ENCODE measurements at regions not wholly inside any gene's neighbourhood (a gene's known extent, or its start where the extent isn't known, plus 50 kb on each side); places are given as distances from the start of the nearest gene placed in this dataset.
A peak's percentile ranks its signal among the peaks of the same experiment; 100 is the strongest.

DNA sequence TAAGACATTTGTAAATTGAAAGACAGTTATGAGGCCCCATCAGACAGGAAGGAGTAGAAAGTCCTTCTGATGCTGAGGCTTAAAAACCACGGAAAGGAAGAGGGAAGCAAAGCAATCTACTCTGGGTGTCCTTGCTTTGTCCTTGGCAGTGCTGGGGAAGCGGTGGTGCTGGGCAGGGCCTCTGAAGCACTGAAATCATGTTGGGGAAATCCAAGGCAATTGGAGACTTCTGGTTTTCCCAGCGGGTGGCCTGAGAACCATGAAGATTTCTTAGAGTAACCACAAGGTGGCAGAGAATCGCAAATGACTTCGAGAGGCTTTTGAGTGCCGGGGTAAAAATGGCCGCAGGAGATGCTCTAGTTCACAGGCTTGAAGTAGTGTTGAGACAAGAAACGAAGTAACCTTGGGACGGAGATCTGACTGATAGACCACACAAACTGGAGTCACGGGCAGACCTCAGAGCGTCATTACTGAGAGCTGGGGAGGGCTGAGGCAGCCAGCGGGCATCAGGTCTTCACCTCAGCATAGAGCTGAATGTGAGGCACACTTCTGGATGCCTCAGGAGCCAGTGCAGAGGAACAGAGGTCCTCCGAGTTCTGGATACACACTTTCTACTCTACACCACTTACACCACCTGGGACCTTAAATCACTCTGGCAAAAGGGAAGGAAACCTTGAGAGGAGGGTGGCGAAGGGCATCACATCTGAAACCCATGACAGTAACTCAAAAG, 130.7 kb upstream of the GPRIN3 start:
- Histone ChIP-seq H2BK120ac (ENCODE audit: low read depth, low read length) (no peak overlapping the region), H2BK5ac (ENCODE audit: low read length) (no peak overlapping the region), H4K8ac (ENCODE audit: low read depth, low read length) (no peak overlapping the region), H3K27me3 (ENCODE audit: control insufficient read depth in 3 of 3, insufficient read depth in 3 of 3, low read depth in 1 of 3, low read length in 3 of 3) (no peaks in the 10 kb centered on the region), H2BK12ac (ENCODE audit: low read length) (no peak overlapping the region), H2AFZ (ENCODE audit: low read length) (peak overlapping the region; percentile 51), H3K27ac (replicated peaks; ENCODE audit: low read length) (no peak overlapping the region), H3K4me2 (ENCODE audit: insufficient read depth, low read length, poor library complexity, severe bottlenecking) (no peak overlapping the region), H3K4me3 (ENCODE audit: low read length in 2 of 2) (no peak overlapping the region), H3K4ac (ENCODE audit: low read length) (peak overlapping the region; percentile 76), H3K79me1 (ENCODE audit: low read depth, low read length) (no peaks in the 10 kb centered on the region), H2BK15ac (ENCODE audit: low read length) (no peak overlapping the region), H3K9me3 (replicated peaks in 1 of 2; ENCODE audit: control insufficient read depth in 2 of 2, insufficient read depth in 1 of 2, low read depth in 1 of 2, low read length in 2 of 2) (peaks cover 0 to 2% of the 10 kb centered on the region in 2 donors), H3K23ac (ENCODE audit: low read depth, low read length, poor library complexity) (no peak overlapping the region), H3K4me1 (ENCODE audit: control insufficient read depth in 2 of 2, insufficient read depth in 1 of 2, low read depth in 1 of 2, low read length in 2 of 2) (no peaks in the 10 kb centered on the region), H3K36me3 (replicated peaks in 1 of 2; ENCODE audit: control insufficient read depth in 2 of 2, insufficient read depth in 2 of 2, low read length in 2 of 2) (no peaks in the 10 kb centered on the region), H3K18ac (ENCODE audit: low read length) (peak overlapping the region; percentile 80), H3K9ac (ENCODE audit: low read depth, low read length, poor library complexity) (no peak overlapping the region), H3K14ac (ENCODE audit: low read length) (no peak overlapping the region), H2AK5ac (ENCODE audit: low read depth, low read length) (peak overlapping the region; percentile 84), H4K91ac (ENCODE audit: low read depth, low read length, poor library complexity) (peak overlapping the region; percentile 3)
- WGBS, 2 donors (ENCODE audit: extremely low coverage in 2 of 2, insufficient read length in 2 of 2, insufficient replicate concordance in 1 of 2), result no CpG with 5 or more reads among the region's 14 CpGs
- DNase-seq (ENCODE audit: low spot score), result no peak

GRCh38 chr4:89434364-89434988, 126.9 kb upstream of the GPRIN3 start:
- WGBS, 2 donors (ENCODE audit: extremely low coverage in 2 of 2, insufficient read length in 2 of 2, insufficient replicate concordance in 1 of 2), result no CpG with 5 or more reads among the region's 3 CpGs
- no peak overlapping the region for H2BK15ac ChIP-seq (ENCODE audit: low read length)
- no peak overlapping the region for H2BK5ac ChIP-seq (ENCODE audit: low read length)
- no peaks in the 10 kb centered on the region for H3K79me1 ChIP-seq (ENCODE audit: low read depth, low read length)
- H3K9me3 ChIP-seq (replicated peaks in 1 of 2; ENCODE audit: control insufficient read depth in 2 of 2, insufficient read depth in 1 of 2, low read depth in 1 of 2, low read length in 2 of 2), result peaks cover 0 to 4% of the 10 kb centered on the region in 2 donors
- no peak for DNase-seq (ENCODE audit: low spot score)
- no peaks in the 10 kb centered on the region for H3K4me1 ChIP-seq (ENCODE audit: control insufficient read depth in 2 of 2, insufficient read depth in 1 of 2, low read depth in 1 of 2, low read length in 2 of 2)
- H2BK120ac ChIP-seq (ENCODE audit: low read depth, low read length), result no peak overlapping the region
- H3K23ac ChIP-seq (ENCODE audit: low read depth, low read length, poor library complexity), result no peak overlapping the region
- H4K91ac ChIP-seq (ENCODE audit: low read depth, low read length, poor library complexity), result no peak overlapping the region
- H3K27me3 ChIP-seq (ENCODE audit: control insufficient read depth in 3 of 3, insufficient read depth in 3 of 3, low read depth in 1 of 3, low read length in 3 of 3), result no peaks in the 10 kb centered on the region
- H3K36me3 ChIP-seq (replicated peaks in 1 of 2; ENCODE audit: control insufficient read depth in 2 of 2, insufficient read depth in 2 of 2, low read length in 2 of 2), result no peaks in the 10 kb centered on the region
- no peak overlapping the region for H2BK12ac ChIP-seq (ENCODE audit: low read length)
- no peak overlapping the region for H2AK5ac ChIP-seq (ENCODE audit: low read depth, low read length)
- H3K4me3 ChIP-seq (ENCODE audit: low read length in 2 of 2), result no peak overlapping the region
- H3K4me2 ChIP-seq (ENCODE audit: insufficient read depth, low read length, poor library complexity, severe bottlenecking), result no peak overlapping the region
- no peak overlapping the region for H3K14ac ChIP-seq (ENCODE audit: low read length)
- no peak overlapping the region for H4K8ac ChIP-seq (ENCODE audit: low read depth, low read length)
- no peak overlapping the region for H3K27ac ChIP-seq (replicated peaks; ENCODE audit: low read length)
- H3K9ac ChIP-seq (ENCODE audit: low read depth, low read length, poor library complexity), result no peak overlapping the region
- H3K18ac ChIP-seq (ENCODE audit: low read length), result no peak overlapping the region
- H3K4ac ChIP-seq (ENCODE audit: low read length), result no peak overlapping the region
- no peak overlapping the region for H2AFZ ChIP-seq (ENCODE audit: low read length)

DNA sequence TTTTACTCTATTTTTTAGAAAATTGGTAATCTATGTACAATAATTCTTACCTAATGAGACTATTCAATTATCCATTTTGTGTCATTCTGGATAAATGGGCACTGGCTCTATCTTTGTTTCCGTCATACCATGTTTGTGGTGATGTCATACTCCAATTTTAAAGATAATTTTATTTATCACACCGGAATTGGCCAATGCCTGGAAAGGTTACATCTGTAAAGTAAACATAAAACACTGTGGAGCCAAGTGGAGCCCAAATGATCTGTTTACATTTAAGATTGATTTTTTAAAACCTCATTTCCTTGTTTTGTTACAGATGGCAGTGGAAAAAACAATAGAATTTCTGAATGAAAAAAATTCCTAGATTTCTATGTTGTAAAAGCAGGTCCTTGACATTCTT, 120.2 kb upstream of the GPRIN3 start:
- Histone ChIP-seq H3K23ac (ENCODE audit: low read depth, low read length, poor library complexity) (no peak overlapping the region), H3K14ac (ENCODE audit: low read length) (no peak overlapping the region), H3K4me1 (ENCODE audit: control insufficient read depth in 2 of 2, insufficient read depth in 1 of 2, low read depth in 1 of 2, low read length in 2 of 2) (no peaks in the 10 kb centered on the region), H2AK5ac (ENCODE audit: low read depth, low read length) (no peak overlapping the region), H2BK12ac (ENCODE audit: low read length) (no peak overlapping the region), H2BK5ac (ENCODE audit: low read length) (no peak overlapping the region), H3K4ac (ENCODE audit: low read length) (no peak overlapping the region), H3K27me3 (ENCODE audit: control insufficient read depth in 3 of 3, insufficient read depth in 3 of 3, low read depth in 1 of 3, low read length in 3 of 3) (no peaks in the 10 kb centered on the region), H2BK120ac (ENCODE audit: low read depth, low read length) (no peak overlapping the region), H3K18ac (ENCODE audit: low read length) (no peak overlapping the region), H3K27ac (replicated peaks; ENCODE audit: low read length) (no peak overlapping the region), H2AFZ (ENCODE audit: low read length) (no peak overlapping the region), H3K9ac (ENCODE audit: low read depth, low read length, poor library complexity) (no peak overlapping the region), H2BK15ac (ENCODE audit: low read length) (no peak overlapping the region), H4K8ac (ENCODE audit: low read depth, low read length) (no peak overlapping the region), H3K9me3 (replicated peaks in 1 of 2; ENCODE audit: control insufficient read depth in 2 of 2, insufficient read depth in 1 of 2, low read depth in 1 of 2, low read length in 2 of 2) (no peaks in the 10 kb centered on the region), H3K4me3 (ENCODE audit: low read length in 2 of 2) (no peak overlapping the region), H3K79me1 (ENCODE audit: low read depth, low read length) (no peaks in the 10 kb centered on the region), H4K91ac (ENCODE audit: low read depth, low read length, poor library complexity) (no peak overlapping the region), H3K4me2 (ENCODE audit: insufficient read depth, low read length, poor library complexity, severe bottlenecking) (no peak overlapping the region), H3K36me3 (replicated peaks in 1 of 2; ENCODE audit: control insufficient read depth in 2 of 2, insufficient read depth in 2 of 2, low read length in 2 of 2) (no peaks in the 10 kb centered on the region)
- DNase-seq (ENCODE audit: low spot score), result no peak
- WGBS, 2 donors (ENCODE audit: extremely low coverage in 2 of 2, insufficient read length in 2 of 2, insufficient replicate concordance in 1 of 2), result no CpG with 5 or more reads among the region's 2 CpGs

- Histone ChIP-seq H3K4me3 (ENCODE audit: low read length in 2 of 2) (no peak overlapping the region), H4K8ac (ENCODE audit: low read depth, low read length) (no peak overlapping the region), H4K91ac (ENCODE audit: low read depth, low read length, poor library complexity) (no peak overlapping the region), H2BK120ac (ENCODE audit: low read depth, low read length) (no peak overlapping the region), H2AFZ (ENCODE audit: low read length) (no peak overlapping the region), H3K27ac (replicated peaks; ENCODE audit: low read length) (no peak overlapping the region), H3K23ac (ENCODE audit: low read depth, low read length, poor library complexity) (no peak overlapping the region), H2BK12ac (ENCODE audit: low read length) (no peak overlapping the region), H3K27me3 (ENCODE audit: control insufficient read depth in 3 of 3, insufficient read depth in 3 of 3, low read depth in 1 of 3, low read length in 3 of 3) (no peaks in the 10 kb centered on the region), H3K9ac (ENCODE audit: low read depth, low read length, poor library complexity) (no peak overlapping the region), H3K4me2 (ENCODE audit: insufficient read depth, low read length, poor library complexity, severe bottlenecking) (no peak overlapping the region), H2BK5ac (ENCODE audit: low read length) (no peak overlapping the region), H3K4ac (ENCODE audit: low read length) (no peak overlapping the region), H3K18ac (ENCODE audit: low read length) (no peak overlapping the region), H3K79me1 (ENCODE audit: low read depth, low read length) (no peaks in the 10 kb centered on the region), H2AK5ac (ENCODE audit: low read depth, low read length) (no peak overlapping the region), H3K14ac (ENCODE audit: low read length) (no peak overlapping the region), H2BK15ac (ENCODE audit: low read length) (no peak overlapping the region), H3K36me3 (replicated peaks in 1 of 2; ENCODE audit: control insufficient read depth in 2 of 2, insufficient read depth in 2 of 2, low read length in 2 of 2) (no peaks in the 10 kb centered on the region), H3K9me3 (replicated peaks in 1 of 2; ENCODE audit: control insufficient read depth in 2 of 2, insufficient read depth in 1 of 2, low read depth in 1 of 2, low read length in 2 of 2) (no peaks in the 10 kb centered on the region), H3K4me1 (ENCODE audit: control insufficient read depth in 2 of 2, insufficient read depth in 1 of 2, low read depth in 1 of 2, low read length in 2 of 2) (no peaks in the 10 kb centered on the region)
- no peak for DNase-seq (ENCODE audit: low spot score)
- no CpG with 5 or more reads among the region's 1 CpG for WGBS, 2 donors (ENCODE audit: extremely low coverage in 2 of 2, insufficient read length in 2 of 2, insufficient replicate concordance in 1 of 2)
These were observed 117.4 kb upstream of the GPRIN3 start for GRCh38 chr4:89425023-89425422.

All from neuronal stem cell (in vitro differentiated cells).